ENCODE measurements at regions not wholly inside any gene's neighbourhood (a gene's known extent, or its start where the extent isn't known, plus 50 kb on each side); places are given as distances from the start of the nearest gene placed in this dataset.
"Not testable (repeated sequence)": the region's sequence is repeated elsewhere in the genome, so short reads cannot be mapped to it uniquely, and the experiment has no call there.

DNA sequence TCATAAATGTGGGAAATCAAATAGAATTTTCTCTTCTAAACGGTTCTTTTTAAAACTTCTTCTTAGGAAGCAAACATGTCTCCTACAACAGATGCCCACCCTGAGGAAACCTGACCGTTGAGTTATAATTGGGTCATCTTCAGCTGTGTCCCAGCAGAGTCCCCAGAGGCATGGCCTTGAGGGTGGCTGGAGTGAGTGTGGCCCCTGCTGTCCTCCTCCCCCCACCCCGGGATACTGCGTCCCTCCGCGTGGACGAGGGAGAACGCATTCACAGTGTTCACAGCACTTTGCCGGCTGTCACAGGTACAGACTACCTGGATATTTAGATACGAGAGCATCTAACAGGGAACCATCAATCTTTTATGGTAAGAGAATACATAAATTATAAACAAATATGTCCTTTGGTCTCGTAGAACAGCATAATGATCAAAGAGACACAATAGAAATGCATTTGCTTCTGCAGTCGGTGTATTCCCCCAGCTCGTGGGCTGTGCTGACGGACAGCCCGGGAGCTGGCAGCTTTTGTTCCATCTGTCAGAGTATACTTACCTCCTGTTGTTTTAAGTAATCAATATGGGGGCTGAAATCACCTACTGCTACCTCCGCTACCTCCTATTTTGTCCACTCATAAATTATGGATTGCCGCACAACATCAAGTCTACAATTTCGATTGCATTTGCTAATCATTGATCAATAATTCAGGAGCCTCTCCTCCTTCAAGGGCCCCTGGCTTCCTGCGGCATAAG is 214.7 kb downstream of the IRX2 start:
- TF ChIP-seq, protein P1, sequence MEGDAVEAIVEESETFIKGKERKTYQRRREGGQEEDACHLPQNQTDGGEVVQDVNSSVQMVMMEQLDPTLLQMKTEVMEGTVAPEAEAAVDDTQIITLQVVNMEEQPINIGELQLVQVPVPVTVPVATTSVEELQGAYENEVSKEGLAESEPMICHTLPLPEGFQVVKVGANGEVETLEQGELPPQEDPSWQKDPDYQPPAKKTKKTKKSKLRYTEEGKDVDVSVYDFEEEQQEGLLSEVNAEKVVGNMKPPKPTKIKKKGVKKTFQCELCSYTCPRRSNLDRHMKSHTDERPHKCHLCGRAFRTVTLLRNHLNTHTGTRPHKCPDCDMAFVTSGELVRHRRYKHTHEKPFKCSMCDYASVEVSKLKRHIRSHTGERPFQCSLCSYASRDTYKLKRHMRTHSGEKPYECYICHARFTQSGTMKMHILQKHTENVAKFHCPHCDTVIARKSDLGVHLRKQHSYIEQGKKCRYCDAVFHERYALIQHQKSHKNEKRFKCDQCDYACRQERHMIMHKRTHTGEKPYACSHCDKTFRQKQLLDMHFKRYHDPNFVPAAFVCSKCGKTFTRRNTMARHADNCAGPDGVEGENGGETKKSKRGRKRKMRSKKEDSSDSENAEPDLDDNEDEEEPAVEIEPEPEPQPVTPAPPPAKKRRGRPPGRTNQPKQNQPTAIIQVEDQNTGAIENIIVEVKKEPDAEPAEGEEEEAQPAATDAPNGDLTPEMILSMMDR (IDR thresholded peaks at IDR 0.05; ENCODE audit: control insufficient read depth, extremely low read depth, insufficient read depth): no peak
- no peak overlapping the region for H3K4me3 ChIP-seq (ENCODE audit: low read depth, low read length)
- DNase-seq (ENCODE audit: low read depth): no peak

DNA sequence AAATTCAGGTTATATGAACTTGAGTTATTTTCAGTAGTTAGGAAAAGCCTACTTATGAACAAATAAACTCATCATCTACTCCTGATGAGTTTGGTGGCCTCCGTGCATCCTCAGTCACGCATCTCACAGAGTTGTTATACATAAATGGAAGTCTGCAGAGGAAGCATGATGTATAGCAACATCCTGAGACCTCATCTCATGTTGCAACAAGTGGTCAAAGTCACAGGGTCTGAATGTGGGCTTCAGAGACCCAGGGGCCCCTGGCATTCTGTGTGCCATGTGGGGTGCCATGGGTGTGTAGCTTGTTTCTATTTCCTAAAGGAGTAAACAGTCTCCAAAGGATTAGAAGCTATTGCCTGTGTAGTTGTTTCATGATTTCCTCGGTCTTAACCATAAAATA is 216.5 kb downstream of the IRX2 start:
- no peak for DNase-seq (ENCODE audit: low read depth)
- no peak overlapping the region for H3K4me3 ChIP-seq (ENCODE audit: low read depth, low read length)
- TF ChIP-seq, protein P1 (IDR thresholded peaks at IDR 0.05; ENCODE audit: control insufficient read depth, extremely low read depth, insufficient read depth): no peak

DNA sequence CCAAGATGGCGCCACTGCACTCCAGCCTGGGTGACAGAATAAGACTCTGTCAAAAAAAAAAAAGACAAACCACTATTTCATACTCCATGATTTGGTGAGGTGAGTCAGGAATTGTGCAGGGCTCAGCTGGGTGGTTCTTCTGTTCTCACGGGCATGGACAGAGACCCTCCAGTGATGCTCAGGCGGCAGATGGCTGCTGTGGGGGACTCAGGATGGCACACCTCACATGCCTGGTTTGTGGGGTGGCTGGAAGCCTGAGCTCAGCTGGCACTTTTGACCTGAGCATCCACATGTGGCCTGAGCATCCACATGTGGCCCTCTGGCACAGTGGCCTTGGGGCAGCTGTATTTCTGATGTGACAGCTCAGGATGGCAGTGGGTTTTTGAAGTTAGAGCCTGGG is 217.2 kb downstream of the IRX2 start:
- H3K4me3 ChIP-seq (ENCODE audit: low read depth, low read length): no peak overlapping the region
- TF ChIP-seq, protein P1 (IDR thresholded peaks at IDR 0.05; ENCODE audit: control insufficient read depth, extremely low read depth, insufficient read depth): no peak
- DNase-seq (ENCODE audit: low read depth): no peak

DNA sequence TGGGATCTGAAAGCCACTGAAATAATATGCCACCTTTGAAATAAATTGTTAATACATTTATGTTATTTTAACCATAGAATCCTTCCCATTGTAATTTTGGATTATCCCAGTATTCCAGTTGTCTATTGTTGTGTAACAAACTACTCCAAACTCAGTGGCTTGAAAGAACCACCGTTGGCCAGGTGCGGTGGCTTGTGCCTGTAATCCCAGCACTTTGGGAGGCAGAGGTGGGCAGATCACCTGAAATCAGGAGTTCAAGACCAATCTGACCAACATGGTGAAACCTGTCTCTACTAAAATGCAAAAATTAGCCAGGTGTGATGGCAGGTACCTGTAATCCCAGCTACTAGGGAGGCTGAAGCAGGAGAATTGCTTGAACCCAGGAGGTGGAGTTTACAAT is 217.6 kb downstream of the IRX2 start:
- DNase-seq (ENCODE audit: low read depth); H3K4me3 ChIP-seq (ENCODE audit: low read depth, low read length): not testable (repeated sequence)

DNA sequence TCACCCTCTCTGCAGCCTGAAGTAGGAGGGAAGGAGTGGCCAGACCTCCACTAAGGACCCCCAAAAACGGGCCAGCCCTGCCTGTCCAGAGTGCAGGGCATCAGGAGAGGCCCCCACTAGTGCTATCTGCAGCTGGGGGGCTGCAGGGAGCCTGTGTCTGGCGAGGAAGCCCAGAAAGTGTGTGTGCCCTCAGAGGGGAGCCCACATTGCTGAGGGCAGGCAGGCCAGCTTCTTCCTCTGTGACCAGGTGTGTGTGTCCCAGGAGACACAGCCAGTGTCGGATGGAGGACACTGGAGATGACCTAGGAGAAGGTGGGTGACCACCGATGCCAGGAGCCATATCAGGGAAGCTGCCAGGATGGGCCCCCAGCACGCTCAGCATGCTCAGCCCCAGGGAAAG is 218.7 kb downstream of the IRX2 start:
- TF ChIP-seq, protein P1 (IDR thresholded peaks at IDR 0.05; ENCODE audit: control insufficient read depth, extremely low read depth, insufficient read depth): no peak

DNA sequence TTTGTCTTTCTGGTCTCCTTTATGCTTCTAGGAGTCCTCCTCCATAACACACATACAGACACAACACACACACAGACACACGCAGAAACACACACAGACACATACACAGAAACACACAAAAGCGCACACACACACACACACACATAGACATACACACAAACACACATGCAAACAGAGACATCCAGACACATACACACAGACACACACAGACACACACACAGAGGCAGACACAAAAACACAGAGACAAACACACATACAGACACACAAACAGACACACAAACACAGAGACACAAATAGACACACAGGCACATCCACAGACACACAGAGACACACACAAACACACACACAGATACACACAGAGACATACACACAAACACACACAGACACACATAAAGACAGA is 220.2 kb downstream of the IRX2 start:
- TF ChIP-seq, protein P1 (IDR thresholded peaks at IDR 0.05; ENCODE audit: control insufficient read depth, extremely low read depth, insufficient read depth): no peak
- DNase-seq (ENCODE audit: low read depth): no peak

More for the DNA sequence above, 218.7 kb downstream of the IRX2 start:
- no peak for DNase-seq (ENCODE audit: low read depth)
- no peak overlapping the region for H3K4me3 ChIP-seq (ENCODE audit: low read depth, low read length)

DNA sequence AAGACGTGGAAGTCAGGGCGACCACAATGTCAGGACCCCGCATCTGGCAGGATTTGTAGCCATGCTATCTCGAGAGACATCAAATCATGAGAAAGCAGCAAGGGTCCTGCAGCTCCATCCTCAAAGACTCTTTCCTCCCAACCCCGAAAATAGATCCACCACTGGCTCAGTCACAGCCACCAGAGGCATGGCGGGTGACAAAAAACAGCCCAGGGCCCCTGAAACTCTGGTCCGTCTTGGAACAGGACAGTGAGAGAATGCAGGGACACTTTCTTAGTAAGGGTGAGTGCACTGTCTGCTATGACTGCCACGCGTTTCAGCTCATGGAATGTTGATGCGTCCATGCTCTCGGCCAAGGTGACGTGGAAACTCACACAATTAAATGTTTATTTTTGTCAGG is 220.9 kb downstream of the IRX2 start:
- H3K4me3 ChIP-seq (ENCODE audit: low read depth, low read length): no peak overlapping the region
- no peak for DNase-seq (ENCODE audit: low read depth)
- TF ChIP-seq, protein P1 (IDR thresholded peaks at IDR 0.05; ENCODE audit: control insufficient read depth, extremely low read depth, insufficient read depth): no peak

More for the DNA sequence above, 220.2 kb downstream of the IRX2 start:
- H3K4me3 ChIP-seq (ENCODE audit: low read depth, low read length): no peak overlapping the region
